ENCODE measurements at regions not wholly inside any gene's neighbourhood (a gene's known extent, or its start where the extent isn't known, plus 50 kb on each side); places are given as distances from the start of the nearest gene placed in this dataset.
"Not testable (repeated sequence)": the region's sequence is repeated elsewhere in the genome, so short reads cannot be mapped to it uniquely, and the experiment has no call there.

GRCh38 chr1:169019419-169020058 is 87.0 kb upstream of the ATP1B1 start:
- DNase-seq = no peak

GRCh38 chr1:169020684-169021083 is 85.8 kb upstream of the ATP1B1 start:
- DNase-seq = no peak

DNA sequence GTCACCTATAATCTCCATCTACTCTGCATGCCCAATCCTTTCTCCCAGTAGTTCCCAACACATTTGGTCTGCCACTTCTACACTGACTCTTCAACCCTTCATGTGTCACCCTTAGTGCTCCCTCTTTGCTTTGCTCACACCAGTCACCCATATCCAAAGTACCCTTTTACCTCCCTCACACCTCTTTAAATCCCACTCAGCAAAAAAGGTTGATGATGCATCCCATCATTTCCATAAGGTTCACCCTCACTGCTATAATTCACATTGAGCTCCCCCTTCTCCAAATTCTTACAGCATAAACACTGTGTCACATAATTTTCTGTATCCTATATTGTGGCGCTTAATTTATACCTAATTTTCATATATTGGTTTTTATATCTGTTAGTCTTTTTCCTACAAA is 83.8 kb upstream of the ATP1B1 start:
- DNase-seq = no peak

GRCh38 chr1:169024255-169024654 is 82.2 kb upstream of the ATP1B1 start:
- DNase-seq = no peak

DNA sequence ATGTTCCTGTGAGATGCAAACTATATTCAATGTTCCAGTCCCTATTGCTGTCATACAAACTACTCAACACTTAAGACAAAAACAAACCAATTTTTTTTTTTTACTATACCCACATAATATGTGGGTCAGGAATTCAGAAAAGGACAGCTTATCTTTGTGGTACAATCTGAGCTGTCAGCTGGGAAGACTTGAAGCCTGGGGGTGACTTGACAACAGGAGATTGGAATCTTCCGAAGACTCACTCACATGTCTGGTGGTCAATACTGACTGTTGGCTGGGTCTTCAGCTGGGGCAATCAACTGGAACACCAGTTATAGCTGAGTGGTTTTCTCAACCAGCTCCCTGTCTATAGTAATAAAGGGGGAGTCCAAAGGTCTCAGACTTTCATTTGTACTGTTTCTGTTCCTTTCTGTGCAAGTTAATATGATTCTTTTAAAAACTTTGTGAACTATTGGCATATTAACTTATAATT is 81.7 kb upstream of the ATP1B1 start:
- DNase-seq = no peak

DNA sequence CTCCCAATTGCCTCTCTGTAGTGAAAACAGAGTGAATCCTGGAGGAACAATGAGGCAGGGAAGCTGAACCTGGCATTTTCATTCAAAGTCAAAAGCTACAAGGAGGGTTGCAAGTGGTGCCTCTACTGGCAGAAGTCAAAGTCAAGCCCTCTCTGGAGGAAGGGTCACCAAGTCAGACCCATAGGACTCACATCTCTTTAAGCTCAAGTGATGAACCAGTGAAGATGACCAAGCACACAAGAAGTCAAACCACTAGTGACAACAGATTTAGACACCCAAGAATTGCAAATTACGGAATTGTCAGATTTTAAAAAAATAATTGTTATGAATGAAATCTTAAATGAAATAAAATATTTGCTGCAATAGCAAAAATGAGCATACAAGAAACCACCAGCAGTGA is 81.1 kb upstream of the ATP1B1 start:
- no peak for DNase-seq

GRCh38 chr1:169027607-169028320 is 78.7 kb upstream of the ATP1B1 start:
- DNase-seq = no peak

DNA sequence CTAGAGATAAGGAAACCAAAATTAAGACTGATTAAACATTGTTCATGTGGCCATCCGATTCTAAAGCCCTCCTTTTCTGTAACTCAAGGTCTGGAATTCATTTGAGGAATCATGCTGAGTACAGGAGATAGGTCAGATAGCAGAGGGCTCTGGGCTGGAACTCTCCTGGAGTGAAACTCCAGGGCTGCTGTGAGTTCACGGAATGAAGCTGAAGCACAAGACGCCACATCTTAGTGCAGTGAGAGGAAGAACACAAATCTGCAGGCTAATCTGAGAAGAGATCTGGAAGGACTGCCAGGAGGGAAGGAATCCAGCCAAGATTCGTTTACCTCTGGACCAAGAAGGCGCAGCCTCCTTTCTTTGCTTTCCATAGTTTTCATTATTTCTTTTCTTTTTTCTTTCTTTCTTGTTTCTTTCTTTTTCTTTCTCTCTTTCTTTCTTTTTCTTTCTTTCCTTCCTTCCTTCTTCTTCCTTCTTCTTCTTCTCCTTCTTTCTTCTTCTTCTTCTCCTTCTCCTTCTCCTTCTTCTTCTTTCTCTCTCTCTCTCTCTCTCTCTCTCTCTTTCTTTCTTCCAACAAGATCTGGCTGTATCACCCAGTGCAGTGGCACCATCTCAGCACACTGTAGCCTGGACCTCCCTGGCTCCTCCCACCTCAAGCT is 74.8 kb upstream of the ATP1B1 start:
- no peak for DNase-seq

- no peak for DNase-seq
These were observed 65.1 kb upstream of the ATP1B1 start for GRCh38 chr1:169041366-169041765.

DNA sequence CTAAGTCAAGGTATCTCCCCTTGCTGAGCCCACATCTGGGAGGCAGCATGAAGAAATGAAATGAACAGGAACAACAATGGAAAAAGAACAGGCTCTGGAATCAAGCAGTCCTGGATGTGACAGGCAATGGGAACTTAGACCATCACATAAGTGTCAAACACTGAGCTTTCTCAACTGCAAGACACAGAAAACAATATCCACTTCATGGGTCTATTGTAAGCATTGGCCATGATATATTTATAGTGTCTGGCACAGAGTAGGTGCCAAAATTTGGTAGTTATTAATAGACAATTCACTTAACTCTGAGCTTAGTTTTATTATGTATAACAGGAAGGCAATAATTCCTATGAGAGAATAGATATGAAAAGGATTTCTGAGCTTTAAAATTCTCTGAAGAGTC is 64.1 kb upstream of the ATP1B1 start:
- DNase-seq = no peak

DNA sequence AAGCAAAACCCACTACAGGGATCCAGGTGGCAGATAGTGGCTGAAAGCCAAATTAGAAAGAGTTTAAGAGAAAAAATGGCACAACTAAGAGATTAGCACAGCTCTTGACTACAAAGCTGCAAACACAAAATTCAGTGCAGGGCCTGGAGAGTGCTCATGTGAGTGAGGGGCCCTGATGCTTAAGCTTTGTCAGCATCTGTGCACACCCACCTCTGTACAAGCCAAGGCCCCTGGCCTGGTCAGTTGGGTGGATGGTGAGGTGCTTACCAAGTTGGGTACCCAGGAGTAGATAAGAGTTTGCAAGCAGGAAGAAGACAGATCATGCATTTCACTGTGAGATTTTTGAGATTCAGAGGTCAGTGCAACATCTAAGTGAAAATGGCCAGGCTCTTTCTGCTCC is 62.7 kb upstream of the ATP1B1 start:
- no peak for DNase-seq

GRCh38 chr1:169044296-169044695 is 62.2 kb upstream of the ATP1B1 start:
- no peak for DNase-seq

DNA sequence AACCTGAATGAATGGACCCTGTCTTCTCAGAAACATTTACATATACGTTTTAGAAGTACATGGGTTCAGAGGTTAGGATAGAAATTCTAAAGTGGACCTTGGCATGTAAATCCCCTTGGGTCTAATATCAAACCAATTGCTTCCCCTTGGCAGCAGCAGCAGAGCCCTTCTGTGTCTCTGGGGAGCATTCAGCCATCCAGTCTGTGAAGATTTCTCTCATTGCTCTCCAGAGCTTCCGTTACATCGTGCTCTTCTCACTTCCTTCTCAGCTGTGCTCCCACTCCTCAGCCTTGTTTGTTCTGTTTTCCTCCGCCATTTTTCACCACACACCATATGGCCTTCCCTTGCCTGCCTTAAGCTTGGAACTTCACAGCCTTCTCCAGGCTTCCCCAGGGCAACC is 61.5 kb upstream of the ATP1B1 start:
- DNase-seq = no peak

DNA sequence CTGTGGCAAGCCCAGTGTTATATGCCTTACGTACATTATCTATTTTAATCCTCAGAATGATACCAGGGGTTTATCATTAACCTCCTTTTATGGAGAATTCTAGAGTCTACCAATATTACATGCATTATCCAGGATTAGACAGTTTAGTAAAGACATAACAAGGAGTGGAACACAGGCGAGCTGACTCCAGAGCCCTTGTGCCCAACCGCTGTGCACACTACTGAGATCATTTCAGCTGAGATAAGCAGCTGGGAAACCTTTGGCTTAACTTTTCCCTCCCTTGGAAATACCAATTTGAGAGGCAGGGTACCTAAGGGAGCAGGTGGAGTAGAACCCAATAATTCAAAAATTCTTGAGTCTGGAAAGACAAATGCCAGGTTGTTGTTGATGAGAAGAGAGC is 59.8 kb upstream of the ATP1B1 start:
- DNase-seq = no peak

GRCh38 chr1:169047074-169047473 is 59.4 kb upstream of the ATP1B1 start:
- DNase-seq = no peak

DNA sequence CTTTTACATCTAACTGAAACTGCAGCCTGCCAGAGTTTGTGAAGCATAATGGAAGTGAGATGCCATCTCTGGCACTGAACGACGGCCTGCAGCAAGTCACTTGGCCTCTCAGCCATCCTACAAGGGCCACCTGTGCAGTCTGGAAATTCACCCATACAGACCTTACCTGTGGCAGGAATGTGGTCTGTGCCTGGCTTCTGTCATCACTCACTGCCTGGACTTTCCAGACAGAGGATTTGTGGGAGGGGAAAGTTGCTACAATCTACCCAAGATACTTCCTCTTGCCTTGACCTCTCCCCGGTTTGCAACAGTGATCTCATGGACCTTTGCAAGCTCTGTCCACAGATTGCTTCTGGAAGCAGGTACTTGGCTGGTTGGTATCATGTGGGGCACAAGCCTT is 58.4 kb upstream of the ATP1B1 start:
- DNase-seq = no peak

DNA sequence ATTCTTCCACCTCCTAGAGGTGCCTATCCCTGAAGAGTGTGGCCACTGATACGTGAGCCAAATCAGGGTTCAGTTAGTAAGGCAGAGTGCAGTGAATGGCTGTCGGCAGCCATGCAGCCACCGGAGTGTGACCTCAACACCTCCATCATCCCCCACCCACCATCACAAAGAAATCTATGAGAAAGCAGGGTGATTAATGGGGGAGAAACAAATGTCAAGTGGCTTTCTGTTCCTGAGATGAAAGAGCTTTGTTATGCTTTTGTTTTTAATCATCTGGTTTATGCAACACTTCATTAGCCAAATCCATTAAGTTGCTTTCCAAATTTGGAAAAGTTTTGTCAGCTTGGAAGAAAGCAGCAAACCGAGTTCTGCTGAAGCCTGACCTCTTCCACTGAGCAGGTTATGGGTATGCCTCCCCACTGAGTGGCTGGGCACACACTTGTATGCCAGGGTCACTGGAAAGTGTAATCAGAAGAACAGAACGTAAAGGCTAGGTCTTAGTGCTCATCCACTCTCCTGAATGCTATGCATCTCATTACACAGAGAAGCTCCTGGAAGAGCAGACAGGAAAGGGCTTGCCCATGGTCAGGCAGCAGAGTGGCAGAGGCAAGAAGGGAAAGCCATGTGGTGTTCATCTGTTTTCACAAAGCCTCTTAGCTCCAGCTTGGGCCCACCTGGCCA is 57.1 kb upstream of the ATP1B1 start:
- DNase-seq = no peak

GRCh38 chr1:169051171-169051570 is 55.3 kb upstream of the ATP1B1 start:
- DNase-seq = no peak

GRCh38 chr1:169052171-169052570 is 54.3 kb upstream of the ATP1B1 start:
- DNase-seq = not testable (repeated sequence)

- DNase-seq = no peak
These were observed 53.8 kb upstream of the ATP1B1 start for GRCh38 chr1:169052727-169053126.

GRCh38 chr1:169053196-169053595 is 53.3 kb upstream of the ATP1B1 start:
- no peak for DNase-seq

All from NCI-H1694 treated with DMSO at 0.1 percent for 48 hours (cell line).